ENCODE measurements at regions not wholly inside any gene's neighbourhood (a gene's known extent, or its start where the extent isn't known, plus 50 kb on each side); places are given as distances from the start of the nearest gene placed in this dataset.

DNA sequence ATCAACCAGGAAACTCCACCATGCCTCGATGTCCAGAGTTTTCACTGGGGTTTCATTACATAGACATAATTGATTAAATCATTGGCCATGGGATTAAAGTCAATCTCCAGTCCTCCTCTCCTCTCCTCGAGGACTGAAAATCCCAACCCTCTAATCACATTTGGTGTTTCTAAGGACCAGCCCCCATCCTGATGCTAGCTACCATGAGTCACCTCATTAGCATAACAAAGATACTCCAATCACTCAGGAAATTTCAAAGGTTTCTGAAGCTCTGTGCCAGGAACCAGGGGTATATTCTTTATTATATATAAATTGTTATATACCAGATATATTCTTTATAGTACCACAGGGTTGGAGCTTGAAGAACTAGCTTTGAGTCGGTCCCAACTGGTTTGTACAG, 177.5 kb upstream of the PRNP start:
- Histone ChIP-seq H3K4me1 (no peaks in the 10 kb centered on the region), H3K9ac (no peak overlapping the region), H3K4me3 (no peak overlapping the region)

DNA sequence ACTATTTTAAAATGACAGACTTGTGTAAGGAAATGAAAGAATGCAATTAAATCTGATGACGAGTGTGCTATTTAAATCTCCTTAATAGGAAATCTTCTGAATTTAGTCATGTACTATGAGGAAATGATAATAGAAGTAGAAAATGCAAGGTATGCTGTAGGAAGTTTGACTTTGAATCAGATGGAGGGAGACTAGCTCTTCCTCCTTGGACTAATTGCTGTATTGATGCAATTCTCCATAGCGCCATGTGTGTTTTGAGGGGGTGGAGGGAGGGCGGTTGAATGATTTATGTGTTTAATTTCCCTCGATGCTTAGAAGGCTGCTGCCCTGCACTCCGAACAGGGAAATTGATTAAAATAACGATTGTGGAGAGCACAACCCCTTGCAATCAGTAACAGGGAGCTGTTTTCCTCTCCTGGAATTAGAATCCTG, 179.0 kb upstream of the PRNP start:
- H3K9ac ChIP-seq = no peak overlapping the region
- H3K4me1 ChIP-seq = no peaks in the 10 kb centered on the region
- no peak overlapping the region for H3K4me3 ChIP-seq
- H3K9me3 ChIP-seq = no peaks in the 10 kb centered on the region
- no peak overlapping the region for H3K4me2 ChIP-seq
- H3K27ac ChIP-seq = no peak overlapping the region
- H4K20me1 ChIP-seq = no peaks in the 10 kb centered on the region
- no peaks in the 10 kb centered on the region for H3K27me3 ChIP-seq
- TF ChIP-seq Cebpa-rat (IDR thresholded peaks at IDR 0.05) = no peak
- H3K36me3 ChIP-seq = no peaks in the 10 kb centered on the region

More for the DNA sequence above, 177.5 kb upstream of the PRNP start:
- H4K20me1 ChIP-seq = no peaks in the 10 kb centered on the region
- H3K27me3 ChIP-seq = no peaks in the 10 kb centered on the region
- no peaks in the 10 kb centered on the region for H3K9me3 ChIP-seq
- H3K36me3 ChIP-seq = no peaks in the 10 kb centered on the region
- no peak overlapping the region for H3K27ac ChIP-seq
- no peak overlapping the region for H3K4me2 ChIP-seq
- TF ChIP-seq Cebpa-rat (IDR thresholded peaks at IDR 0.05) = no peak

DNA sequence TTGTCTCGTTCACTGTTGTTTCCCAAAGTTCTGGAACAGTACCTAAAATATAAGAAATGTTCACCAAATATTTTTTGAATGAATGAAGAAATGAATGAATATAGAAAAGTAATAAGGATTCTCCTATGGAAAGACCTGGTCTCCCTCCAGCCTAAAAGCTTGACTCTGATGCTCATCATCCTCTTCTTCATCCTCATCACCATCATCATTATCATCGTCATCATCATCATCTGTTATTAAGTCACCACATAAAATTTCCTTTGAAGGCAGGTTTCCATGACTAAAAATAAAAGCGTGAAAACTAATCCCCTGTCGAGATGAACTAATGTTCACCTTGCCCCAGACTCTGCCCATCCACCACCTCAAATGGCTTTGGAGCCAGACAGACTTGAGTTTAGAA, 181.4 kb upstream of the PRNP start:
- Histone ChIP-seq H3K9me3 (peaks cover 7% of the 10 kb centered on the region), H3K4me1 (no peaks in the 10 kb centered on the region), H3K27ac (no peak overlapping the region), H3K36me3 (no peaks in the 10 kb centered on the region), H3K4me3 (no peak overlapping the region), H4K20me1 (no peaks in the 10 kb centered on the region), H3K9ac (no peak overlapping the region), H3K4me2 (no peak overlapping the region), H3K27me3 (no peaks in the 10 kb centered on the region)
- no peak for TF ChIP-seq Cebpa-rat (IDR thresholded peaks at IDR 0.05)

DNA sequence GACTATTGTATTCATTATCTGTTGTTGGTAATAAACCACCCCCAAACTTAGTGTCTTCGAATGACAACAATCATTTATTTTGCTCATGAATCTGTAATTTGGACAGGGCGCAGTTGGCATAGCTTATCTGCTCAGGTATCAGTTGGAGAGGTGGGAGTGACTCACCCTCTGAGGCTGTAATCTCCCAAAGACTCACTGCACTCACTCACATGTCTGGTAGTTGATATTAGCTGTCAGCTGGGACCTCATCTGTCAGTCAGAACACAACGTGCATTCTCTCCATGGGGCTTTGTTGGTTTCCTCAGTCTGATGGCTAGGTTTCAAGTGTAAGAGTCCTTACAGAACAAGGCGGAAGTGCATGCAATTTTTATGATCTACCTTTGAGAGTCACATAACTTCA, 183.5 kb upstream of the PRNP start:
- Histone ChIP-seq H3K9ac (no peak overlapping the region), H3K27me3 (no peaks in the 10 kb centered on the region), H3K27ac (no peak overlapping the region), H3K4me3 (no peak overlapping the region), H3K36me3 (no peaks in the 10 kb centered on the region), H4K20me1 (no peaks in the 10 kb centered on the region), H3K4me2 (no peak overlapping the region), H3K9me3 (peaks cover 7% of the 10 kb centered on the region), H3K4me1 (no peaks in the 10 kb centered on the region)
- TF ChIP-seq Cebpa-rat (IDR thresholded peaks at IDR 0.05) = no peak

DNA sequence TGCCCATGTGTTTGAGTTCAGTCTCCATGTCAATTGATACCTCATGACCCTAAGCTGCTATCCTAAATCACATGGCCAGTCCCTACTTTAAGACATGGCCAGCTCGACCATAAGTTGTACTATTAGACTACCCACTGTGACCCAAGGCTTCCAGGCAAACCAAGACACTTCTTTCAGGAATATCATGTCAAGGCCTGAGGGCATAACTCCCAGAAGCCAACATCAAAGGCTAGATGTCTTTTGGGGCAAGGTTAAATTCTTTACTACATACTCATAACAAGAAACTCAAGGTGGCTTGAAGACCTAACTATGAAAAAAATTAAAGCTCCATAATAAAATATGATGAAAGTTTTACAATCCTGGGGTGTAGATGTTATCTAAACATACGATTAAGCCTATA, 192.9 kb upstream of the PRNP start:
- Histone ChIP-seq H3K9ac (no peak overlapping the region), H3K27me3 (no peaks in the 10 kb centered on the region), H3K36me3 (no peaks in the 10 kb centered on the region), H3K9me3 (no peaks in the 10 kb centered on the region), H3K27ac (no peak overlapping the region), H3K4me1 (no peaks in the 10 kb centered on the region), H3K4me3 (no peak overlapping the region), H4K20me1 (no peaks in the 10 kb centered on the region), H3K4me2 (no peak overlapping the region)
- TF ChIP-seq Cebpa-rat (IDR thresholded peaks at IDR 0.05) = no peak

DNA sequence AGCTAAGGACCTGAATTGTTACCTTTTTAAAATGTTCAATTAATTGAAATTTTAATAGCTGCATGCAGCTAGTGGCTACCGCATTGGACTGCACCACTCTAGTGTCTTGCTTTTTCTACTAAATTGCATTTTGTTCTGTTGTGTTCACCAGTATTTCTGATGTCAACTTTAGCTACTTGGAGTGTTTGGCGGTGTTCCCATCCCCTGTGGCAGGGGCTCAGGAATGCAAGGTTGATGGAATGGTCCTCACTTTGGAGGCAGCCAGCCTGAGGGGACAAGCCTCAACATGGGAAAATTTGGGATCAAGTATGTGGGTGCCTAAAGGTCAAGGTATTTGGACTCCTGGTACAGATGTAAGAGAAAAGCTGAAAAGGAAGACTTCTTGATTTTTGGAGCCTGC, 194.6 kb upstream of the PRNP start:
- Histone ChIP-seq H3K27ac (no peak overlapping the region), H3K27me3 (no peaks in the 10 kb centered on the region), H4K20me1 (no peaks in the 10 kb centered on the region), H3K9me3 (no peaks in the 10 kb centered on the region), H3K4me3 (no peak overlapping the region), H3K4me2 (no peak overlapping the region), H3K36me3 (no peaks in the 10 kb centered on the region), H3K4me1 (no peaks in the 10 kb centered on the region), H3K9ac (no peak overlapping the region)
- no peak for TF ChIP-seq Cebpa-rat (IDR thresholded peaks at IDR 0.05)

DNA sequence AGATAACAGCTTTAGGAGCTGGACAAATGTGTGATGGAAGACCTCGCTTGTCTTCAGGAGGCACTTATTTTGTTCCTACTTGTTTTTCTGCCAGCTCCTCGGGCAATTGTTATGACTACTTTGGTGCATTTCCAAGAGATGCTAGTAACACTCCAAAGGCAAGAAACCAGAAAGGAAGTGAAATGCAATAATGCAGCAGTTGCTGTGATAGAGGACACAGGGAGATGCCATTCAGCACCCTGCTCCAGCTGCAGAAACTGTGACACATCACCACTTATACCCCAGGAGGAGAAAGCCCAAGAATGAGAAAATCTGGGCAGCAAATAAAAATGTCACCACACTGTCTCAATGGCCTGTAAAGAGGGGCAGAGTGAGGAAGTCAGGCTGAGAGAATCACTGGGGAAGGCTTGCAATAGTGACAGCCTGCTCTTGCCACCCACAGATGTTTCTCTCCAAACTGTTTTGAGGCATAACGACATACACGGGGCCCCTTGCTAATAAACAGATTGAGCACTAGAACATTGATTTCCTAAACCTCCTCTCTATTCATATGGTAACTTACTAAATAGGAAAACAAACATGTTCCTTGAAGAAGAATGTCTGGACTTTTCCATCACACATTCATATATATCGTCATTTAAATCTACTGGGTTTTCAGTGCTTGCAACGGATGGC, 195.5 kb upstream of the PRNP start:
- no peak overlapping the region for H3K9ac ChIP-seq
- H4K20me1 ChIP-seq = no peaks in the 10 kb centered on the region
- no peak for TF ChIP-seq Cebpa-rat (IDR thresholded peaks at IDR 0.05)
- H3K4me1 ChIP-seq = no peaks in the 10 kb centered on the region
- H3K9me3 ChIP-seq = no peaks in the 10 kb centered on the region
- no peaks in the 10 kb centered on the region for H3K36me3 ChIP-seq
- no peaks in the 10 kb centered on the region for H3K27me3 ChIP-seq
- H3K4me3 ChIP-seq = no peak overlapping the region
- H3K27ac ChIP-seq = no peak overlapping the region
- H3K4me2 ChIP-seq = no peak overlapping the region

DNA sequence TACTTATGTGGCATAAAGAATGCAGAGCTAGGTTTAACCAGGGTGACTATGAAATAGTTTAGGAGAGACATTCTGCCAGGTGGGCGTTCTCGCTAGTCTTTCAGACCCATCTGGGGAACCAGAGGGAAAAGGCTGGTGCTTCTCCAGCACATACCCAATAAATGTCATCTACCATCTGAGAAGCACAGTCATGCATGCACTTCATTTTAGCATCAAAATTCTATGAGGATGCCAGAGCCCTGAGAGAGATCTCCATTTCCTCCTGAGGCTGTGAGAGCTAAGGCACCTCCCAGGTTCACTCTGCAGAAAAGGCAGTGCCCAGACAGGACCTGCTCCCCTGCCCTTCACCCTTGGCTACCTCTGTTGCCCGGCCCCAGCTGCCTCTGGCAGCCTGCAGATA, 196.2 kb upstream of the PRNP start:
- H3K4me3 ChIP-seq = no peak overlapping the region
- no peaks in the 10 kb centered on the region for H4K20me1 ChIP-seq
- no peak overlapping the region for H3K27ac ChIP-seq
- no peaks in the 10 kb centered on the region for H3K27me3 ChIP-seq
- no peaks in the 10 kb centered on the region for H3K36me3 ChIP-seq
- no peak overlapping the region for H3K4me2 ChIP-seq
- TF ChIP-seq Cebpa-rat (IDR thresholded peaks at IDR 0.05) = no peak
- no peak overlapping the region for H3K9ac ChIP-seq
- no peaks in the 10 kb centered on the region for H3K4me1 ChIP-seq
- H3K9me3 ChIP-seq = no peaks in the 10 kb centered on the region

DNA sequence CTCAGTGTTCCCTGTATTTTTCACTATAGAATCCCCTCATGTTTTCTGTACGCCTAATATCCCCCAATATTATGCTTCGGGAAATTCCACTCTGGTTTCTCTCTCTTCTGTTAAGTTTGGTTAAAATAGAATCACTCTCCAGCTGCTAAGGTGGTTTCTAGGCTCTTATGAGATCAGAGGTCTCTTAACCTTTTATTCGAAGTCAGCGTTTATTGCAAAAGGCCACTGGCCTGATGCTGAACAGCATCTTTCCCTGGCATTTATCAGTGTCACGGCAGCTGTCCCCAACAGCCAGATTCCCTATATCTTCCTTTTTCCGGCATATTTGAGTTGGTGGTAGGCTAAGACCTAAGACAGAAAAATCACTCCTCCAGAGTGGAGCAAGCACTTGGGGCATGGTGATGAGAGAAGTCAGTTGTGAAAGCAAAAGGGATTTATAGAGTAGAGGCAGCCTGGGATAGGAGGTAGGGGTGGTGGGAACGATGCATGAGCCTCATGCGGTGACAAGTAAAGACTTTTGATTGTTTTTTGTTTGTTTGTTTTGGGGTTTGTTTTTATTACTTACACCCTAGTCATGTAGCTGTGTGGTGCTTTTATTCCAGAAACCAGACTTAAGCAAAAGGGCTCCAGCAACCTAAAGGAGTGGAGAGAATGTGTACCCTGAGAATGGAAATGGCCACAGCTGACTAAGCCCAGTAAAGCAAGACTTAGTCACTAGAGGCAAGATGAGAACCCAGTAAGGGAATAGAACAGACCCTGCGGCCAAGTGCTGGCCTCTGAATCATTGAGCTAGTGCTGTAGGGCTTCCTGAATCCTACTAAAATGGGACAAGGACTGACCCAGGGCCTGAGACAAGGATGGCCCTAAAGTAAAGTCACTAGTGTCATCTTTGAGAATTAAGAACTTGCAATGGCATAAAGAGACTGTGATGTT, 197.6 kb upstream of the PRNP start:
- peaks cover 8% of the 10 kb centered on the region for H3K4me1 ChIP-seq
- H4K20me1 ChIP-seq = no peaks in the 10 kb centered on the region
- no peaks in the 10 kb centered on the region for H3K9me3 ChIP-seq
- H3K4me3 ChIP-seq = no peak overlapping the region
- no peak for TF ChIP-seq Cebpa-rat (IDR thresholded peaks at IDR 0.05)
- H3K4me2 ChIP-seq = no peak overlapping the region
- no peaks in the 10 kb centered on the region for H3K36me3 ChIP-seq
- no peak overlapping the region for H3K27ac ChIP-seq
- H3K9ac ChIP-seq = no peak overlapping the region
- no peaks in the 10 kb centered on the region for H3K27me3 ChIP-seq

DNA sequence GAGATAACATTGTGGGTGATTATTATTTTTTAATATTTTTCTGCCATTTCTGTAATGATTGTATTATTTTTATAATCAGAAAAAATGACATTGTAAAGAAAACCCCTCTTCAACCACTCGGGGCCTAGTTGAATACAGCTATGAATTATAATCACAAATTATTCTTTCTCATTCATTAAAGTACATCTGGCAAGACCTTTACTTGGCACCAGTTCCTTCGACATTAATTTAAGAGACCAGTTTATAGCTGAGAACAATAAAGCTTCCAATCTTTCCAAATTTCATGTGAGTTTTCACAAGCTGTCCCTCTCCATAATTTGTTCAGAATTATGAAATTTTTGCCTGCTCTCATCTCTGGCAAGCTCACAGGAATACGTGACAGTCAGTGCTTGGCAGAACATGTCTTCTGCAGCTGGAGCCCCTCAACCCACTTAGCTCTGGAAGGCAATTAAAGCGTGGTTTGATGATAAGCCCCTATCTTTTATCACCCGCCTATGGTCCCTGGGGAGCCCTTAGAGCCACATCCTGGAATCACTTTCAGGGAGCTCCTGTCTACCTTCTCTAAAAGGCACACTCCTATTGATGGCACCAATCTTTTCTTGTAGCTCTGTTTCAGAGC, 201.8 kb upstream of the PRNP start:
- Histone ChIP-seq H3K27me3 (no peaks in the 10 kb centered on the region), H3K27ac (no peak overlapping the region), H3K4me1 (peaks cover 8% of the 10 kb centered on the region)

More for the DNA sequence above, 201.8 kb upstream of the PRNP start:
- Histone ChIP-seq H4K20me1 (no peaks in the 10 kb centered on the region), H3K9ac (no peak overlapping the region), H3K4me3 (no peak overlapping the region), H3K9me3 (no peaks in the 10 kb centered on the region), H3K4me2 (peak overlapping the region; percentile 12; the same call in 1 of the 2 replicates), H3K36me3 (no peaks in the 10 kb centered on the region)
- no peak for TF ChIP-seq Cebpa-rat (IDR thresholded peaks at IDR 0.05)

All from BLaER1 (cell line).